Cardiac fibroblast (primary cell): ENCODE measurements at regions not wholly inside any gene's neighbourhood (a gene's known extent, or its start where the extent isn't known, plus 50 kb on each side); places are given as distances from the start of the nearest gene placed in this dataset.

Experiments
- DNase-seq, 2 donors: peaks; one replicate each; pipeline versions ENCODE4 v3.0.0 to v3.0.0-alpha.2; 2010; ENCODE audit warnings: low read depth in 2 of 2
- H3K4me3 ChIP-seq, 2 donors: replicated peaks in 1 of 2; 1 replicate in 1 of 2; 2 replicates in 1 of 2; pipeline ENCODE4 v1.5.1; 2011; ENCODE audit warnings: low read depth in 2 of 2, low read length in 2 of 2, mild to moderate bottlenecking in 2 of 2, moderate library complexity in 1 of 2
- TF ChIP-seq, protein P1 (sequence below): IDR thresholded peaks from one replicate; pipeline ENCODE4 v1.5.1; 2011; ENCODE audit warnings: low read depth, mild to moderate bottlenecking, low read length, inconsistent platforms

DNA sequence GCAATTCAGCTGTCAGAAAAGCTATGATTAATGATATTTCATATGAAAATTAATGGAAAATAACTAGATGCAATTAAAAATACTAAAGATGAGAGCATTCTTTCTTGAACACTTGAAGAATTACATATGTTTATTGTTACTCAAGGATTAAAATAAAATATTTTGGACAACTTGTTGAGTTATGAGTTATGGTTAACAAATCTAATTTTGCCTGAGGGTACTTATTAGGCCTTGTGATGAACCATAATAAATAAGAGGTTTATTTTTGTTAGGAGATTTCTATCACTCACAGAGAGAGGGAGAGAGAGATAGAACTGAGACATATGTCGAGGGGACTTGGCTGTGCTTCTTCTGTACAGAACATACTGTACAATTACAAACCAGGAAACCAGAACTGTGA lies 183.7 kb downstream of the ISL1 start:
- TF ChIP-seq, protein P1, sequence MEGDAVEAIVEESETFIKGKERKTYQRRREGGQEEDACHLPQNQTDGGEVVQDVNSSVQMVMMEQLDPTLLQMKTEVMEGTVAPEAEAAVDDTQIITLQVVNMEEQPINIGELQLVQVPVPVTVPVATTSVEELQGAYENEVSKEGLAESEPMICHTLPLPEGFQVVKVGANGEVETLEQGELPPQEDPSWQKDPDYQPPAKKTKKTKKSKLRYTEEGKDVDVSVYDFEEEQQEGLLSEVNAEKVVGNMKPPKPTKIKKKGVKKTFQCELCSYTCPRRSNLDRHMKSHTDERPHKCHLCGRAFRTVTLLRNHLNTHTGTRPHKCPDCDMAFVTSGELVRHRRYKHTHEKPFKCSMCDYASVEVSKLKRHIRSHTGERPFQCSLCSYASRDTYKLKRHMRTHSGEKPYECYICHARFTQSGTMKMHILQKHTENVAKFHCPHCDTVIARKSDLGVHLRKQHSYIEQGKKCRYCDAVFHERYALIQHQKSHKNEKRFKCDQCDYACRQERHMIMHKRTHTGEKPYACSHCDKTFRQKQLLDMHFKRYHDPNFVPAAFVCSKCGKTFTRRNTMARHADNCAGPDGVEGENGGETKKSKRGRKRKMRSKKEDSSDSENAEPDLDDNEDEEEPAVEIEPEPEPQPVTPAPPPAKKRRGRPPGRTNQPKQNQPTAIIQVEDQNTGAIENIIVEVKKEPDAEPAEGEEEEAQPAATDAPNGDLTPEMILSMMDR, result no peak
- H3K4me3 ChIP-seq, result no peak overlapping the region
- no peak for DNase-seq

DNA sequence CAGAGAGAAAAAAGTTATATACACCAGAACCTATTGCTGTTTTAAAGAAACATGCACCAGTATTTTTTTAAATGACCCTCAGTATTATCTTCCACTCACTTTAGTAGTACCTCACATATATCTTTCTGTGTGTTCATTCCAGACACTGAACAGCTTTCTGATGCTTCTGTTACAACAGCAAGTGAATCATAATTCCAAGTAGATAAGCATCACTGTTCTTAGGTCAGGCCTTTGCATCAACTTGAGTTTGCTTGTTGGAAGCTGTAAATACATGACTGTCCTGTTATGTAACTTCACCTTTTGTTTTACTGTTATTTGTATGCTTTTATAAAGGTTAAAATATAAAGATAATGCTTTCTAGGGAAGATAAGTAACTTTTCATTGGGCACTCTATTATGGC lies 184.4 kb downstream of the ISL1 start:
- TF ChIP-seq, protein P1, result no peak
- H3K4me3 ChIP-seq, result no peak overlapping the region
- peak in 1 of 2 donors; percentile 1 for DNase-seq

DNA sequence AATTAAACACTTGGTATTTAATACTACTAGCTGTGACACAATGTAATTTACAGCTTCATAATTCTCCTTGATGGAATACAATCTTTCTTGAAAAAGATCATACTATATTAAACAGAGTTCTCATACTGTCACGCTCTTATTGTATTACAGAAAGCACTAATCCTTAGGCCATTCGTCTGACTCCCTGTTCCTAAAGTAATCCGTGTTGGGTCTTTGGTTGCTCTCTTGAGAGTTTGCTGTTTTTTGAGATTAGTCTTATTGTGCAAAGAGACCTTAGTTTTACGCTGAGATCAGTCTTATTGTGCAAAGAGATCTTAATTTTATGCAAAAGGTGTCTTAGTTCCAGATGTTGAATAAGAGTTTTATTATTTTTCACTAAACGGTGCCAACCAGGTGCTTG lies 190.6 kb downstream of the ISL1 start:
- TF ChIP-seq, protein P1, result no peak
- DNase-seq, result no peak
- H3K4me3 ChIP-seq, result no peak overlapping the region

- TF ChIP-seq, protein P1, result no peak
- DNase-seq, result no peak
- H3K4me3 ChIP-seq, result no peak overlapping the region
These were observed 199.7 kb downstream of the ISL1 start for GRCh38 chr5:51582871-51583394.

DNA sequence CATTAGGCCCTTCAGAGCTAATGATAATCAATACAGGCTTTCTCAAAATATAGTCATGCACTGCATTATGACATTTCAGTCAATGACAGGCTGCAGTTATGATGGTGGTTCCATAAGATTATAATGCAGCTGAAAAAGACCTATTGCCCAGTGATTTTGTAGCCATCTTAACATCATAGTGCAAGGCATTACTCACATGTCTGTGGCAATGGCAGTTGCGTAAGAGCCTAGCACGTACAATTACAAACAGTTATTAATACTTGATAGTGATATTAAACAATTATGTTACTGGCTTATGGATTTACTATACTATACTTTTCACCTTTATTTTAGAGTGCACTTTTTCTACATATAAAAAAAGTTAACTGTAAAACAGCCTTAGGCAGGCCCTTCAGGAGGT lies 214.8 kb downstream of the ISL1 start:
- no peak overlapping the region for H3K4me3 ChIP-seq
- TF ChIP-seq, protein P1, result no peak
- DNase-seq, result peak in 1 of 2 donors; percentile 0

DNA sequence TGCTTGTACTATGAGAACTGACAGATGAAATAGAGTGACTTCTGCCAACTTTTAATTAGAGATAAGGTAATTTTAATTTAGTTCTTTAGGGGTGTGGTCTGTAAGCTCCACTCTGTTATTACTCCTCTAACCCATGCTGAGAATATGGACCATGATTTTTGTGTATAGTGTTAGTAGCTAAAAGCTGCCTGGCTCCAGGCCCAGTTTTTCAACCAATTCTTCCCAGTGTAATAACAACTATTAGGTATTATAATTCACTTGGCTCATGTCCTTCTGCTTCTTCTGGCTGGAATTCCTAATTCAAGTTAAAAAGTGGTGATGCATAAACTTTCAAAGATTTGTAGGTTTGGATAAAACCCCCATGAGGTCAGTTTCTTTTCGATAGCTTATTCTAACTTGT lies 216.3 kb downstream of the ISL1 start:
- TF ChIP-seq, protein P1, result no peak
- H3K4me3 ChIP-seq, result no peak overlapping the region
- DNase-seq, result no peak

- DNase-seq, result no peak
- TF ChIP-seq, protein P1, result no peak
- no peak overlapping the region for H3K4me3 ChIP-seq
These were observed 221.1 kb downstream of the ISL1 start for GRCh38 chr5:51604324-51604723.
